SK-N-SH (cell line): ENCODE measurements at regions not wholly inside any gene's neighbourhood (a gene's known extent, or its start where the extent isn't known, plus 50 kb on each side); places are given as distances from the start of the nearest gene placed in this dataset.

Source experiments
- CTCF ChIA-PET: fragments of 300-600, 350-600 bp; formaldehyde crosslinking; extraction: SDS; loops from one replicate; lab custom pipeline; 2021; lab: Yijun Ruan, JAX
- POLR2A ChIA-PET: fragments of 350-600 bp; sonication (Branson Sonifier 250); formaldehyde crosslinking; extraction: SDS; loops from one replicate; lab custom pipeline; 2020; ENCODE audit warnings: antibody characterized with exemption, inconsistent platforms; lab: Yijun Ruan, JAX
- DNase-seq: peaks from one replicate; pipeline ENCODE4 v3.0.0; 2012
- H2AFZ ChIP-seq: fragments of 200-600 bp; sonication (generic); 2 replicates; pipeline ENCODE4 v1.8.1; 2016; ENCODE audit warnings: antibody characterized with exemption, mild to moderate bottlenecking, low read depth
- H3F3A ChIP-seq: fragments of 200-600 bp; sonication (generic); replicated peaks from 2 replicates; pipeline ENCODE3; 2016; ENCODE audit warnings: antibody characterized with exemption, mild to moderate bottlenecking; ENCODE audit not compliant: insufficient read depth
- H3K27ac ChIP-seq, 2 experiments: fragments of 200-500 bp in 1 of 2; fragments of 200-600 bp in 1 of 2; sonication (Bioruptor generic) in 1 of 2; sonication (generic), shearing (Covaris generic) in 1 of 2; 2 replicates each; pipeline versions ENCODE4 v1.5.1 to v1.6.1; 2014 to 2016; ENCODE audit warnings: low read depth in 2 of 2, inconsistent platforms in 1 of 2, low read length in 1 of 2, mild to moderate bottlenecking in 1 of 2, mixed read lengths in 1 of 2
- H3K27me3 ChIP-seq: fragments of 200-600 bp; sonication (generic), shearing (Covaris generic); 2 replicates; pipeline ENCODE4 v1.6.1; 2016; ENCODE audit warnings: mixed run types; ENCODE audit not compliant: insufficient read depth
- H3K36me3 ChIP-seq, 2 experiments: fragments of 200-500 bp in 1 of 2; fragments of 200-600 bp in 1 of 2; sonication (Bioruptor generic) in 1 of 2; sonication (generic) in 1 of 2; replicated peaks in 1 of 2; 2 replicates each; pipeline versions ENCODE3 to v1.5.1; 2014 to 2016; ENCODE audit warnings: low read length in 1 of 2, mild to moderate bottlenecking in 1 of 2; ENCODE audit not compliant: insufficient read depth in 2 of 2, control insufficient read depth in 1 of 2
- H3K4me1 ChIP-seq, 2 experiments: fragments of 200-500 bp in 1 of 2; fragments of 200-600 bp in 1 of 2; sonication (Bioruptor generic) in 1 of 2; sonication (generic), shearing (Covaris generic) in 1 of 2; 2 replicates each; pipeline versions ENCODE4 v1.5.1 to v1.6.1; 2014 to 2016; ENCODE audit warnings: low read depth in 1 of 2, low read length in 1 of 2, mixed run types in 1 of 2; ENCODE audit not compliant: insufficient read depth in 2 of 2, control insufficient read depth in 1 of 2
- H3K4me2 ChIP-seq: fragments of 200-600 bp; sonication (generic), shearing (Covaris generic); 2 replicates; pipeline ENCODE4 v1.6.1; 2017; ENCODE audit warnings: mixed run types
- H3K4me3 ChIP-seq, 2 experiments: fragments of 200-500 bp in 1 of 2; fragments of 200-600 bp in 1 of 2; sonication (Bioruptor generic) in 1 of 2; sonication (generic), shearing (Covaris generic) in 1 of 2; 2 replicates each; pipeline versions ENCODE4 v1.5.1 to v1.8.1; 2014 to 2016; ENCODE audit warnings: low read depth in 2 of 2, inconsistent platforms in 1 of 2, low read length in 1 of 2, mild to moderate bottlenecking in 1 of 2, mixed read lengths in 1 of 2, moderate library complexity in 1 of 2
- H3K79me2 ChIP-seq: fragments of 200-600 bp; sonication (generic); 2 replicates; pipeline ENCODE4 v1.8.1; 2017; ENCODE audit warnings: mild to moderate bottlenecking; ENCODE audit not compliant: insufficient read depth
- H3K9ac ChIP-seq: fragments of 200-600 bp; sonication (generic); 2 replicates; pipeline ENCODE4 v1.6.1; 2017; ENCODE audit warnings: mixed run types
- H3K9me2 ChIP-seq: fragments of 200-600 bp; sonication (generic); 2 replicates; pipeline ENCODE4 v1.6.1; 2017; ENCODE audit warnings: mixed run types
- H3K9me3 ChIP-seq: fragments of 200-600 bp; sonication (generic); 2 replicates; pipeline ENCODE4 v1.6.1; 2017; ENCODE audit warnings: mixed run types, mild to moderate bottlenecking, moderate library complexity
- H4K20me1 ChIP-seq: fragments of 200-600 bp; sonication (generic); 2 replicates; pipeline ENCODE4 v1.6.1; 2017; ENCODE audit warnings: mild to moderate bottlenecking, mixed run types; ENCODE audit not compliant: insufficient read depth
- CHD2 ChIP-seq: fragments of 150-350 bp; IDR thresholded peaks from 2 replicates; pipeline ENCODE4 v1.6.1; 2018; ENCODE audit warnings: low read length; ENCODE audit not compliant: partially characterized antibody
- ELF1 ChIP-seq: IDR thresholded peaks from 2 replicates; pipeline ENCODE4 v1.4.0; 2012
- EP300 ChIP-seq, 2 experiments: IDR thresholded peaks; 2 replicates each; pipeline versions ENCODE4 v1.4.0 to v1.6.1; 2012; ENCODE audit warnings: borderline replicate concordance in 1 of 2, low read depth in 1 of 2, low read length in 1 of 2
- FOSL2 ChIP-seq: IDR thresholded peaks from 2 replicates; pipeline ENCODE4 v1.4.0; 2012; ENCODE audit warnings: low read depth, mild to moderate bottlenecking, moderate library complexity, borderline replicate concordance
- FOXJ3 ChIP-seq: sonication (generic); formaldehyde crosslinking; IDR thresholded peaks from 2 replicates; pipeline ENCODE4 v1.5.1; 2020; ENCODE audit warnings: mild to moderate bottlenecking, missing genetic modification reagents
- FOXM1 ChIP-seq: IDR thresholded peaks from 2 replicates; pipeline ENCODE4 v1.4.0; 2012; ENCODE audit warnings: low read depth, mild to moderate bottlenecking
- PBX3 ChIP-seq: IDR thresholded peaks from 2 replicates; pipeline ENCODE4; 2012
- RAD21 ChIP-seq: IDR thresholded peaks from 2 replicates; pipeline ENCODE4 v1.6.1; 2012; ENCODE audit warnings: mild to moderate bottlenecking, low read length
- RCOR1 ChIP-seq: fragments of 150-350 bp; IDR thresholded peaks from 2 replicates; pipeline ENCODE4 v1.6.1; 2017; ENCODE audit warnings: antibody characterized with exemption, low read length
- REST ChIP-seq: IDR thresholded peaks from 2 replicates; pipeline ENCODE4 v1.6.1; 2012; ENCODE audit warnings: mild to moderate bottlenecking, low read depth, low read length, moderate library complexity
- TEAD4 ChIP-seq: IDR thresholded peaks from 2 replicates; pipeline ENCODE4 v1.4.0; 2012; ENCODE audit warnings: mild to moderate bottlenecking, borderline replicate concordance; ENCODE audit not compliant: insufficient read depth
- ZBTB33 ChIP-seq: IDR thresholded peaks from 2 replicates; pipeline ENCODE4 v1.4.0; 2012; ENCODE audit warnings: low read depth, borderline replicate concordance
- WGBS: methylation state at CpG from one replicate; pipeline ENCODE4 v1.1.6; 2017; ENCODE audit warnings: low lambda C conversion rate; 5-methylcytosine and 5-hydroxymethylcytosine counted together
- TF ChIP-seq, protein P1 (sequence below): fragments of 200-600 bp; sonication (generic); IDR thresholded peaks from 2 replicates; pipeline ENCODE4 v1.6.1; 2017; ENCODE audit warnings: antibody characterized with exemption, mild to moderate bottlenecking, moderate library complexity
- TF ChIP-seq, protein P2 (sequence below): fragments of 150-350 bp; IDR thresholded peaks from 2 replicates; pipeline ENCODE4 v1.6.1; 2016; ENCODE audit warnings: mild to moderate bottlenecking, low read depth, low read length
- TF ChIP-seq, protein P3 (sequence below): IDR thresholded peaks from 2 replicates; pipeline ENCODE4 v1.4.0; 2012; ENCODE audit warnings: low read depth
- TF ChIP-seq, protein P4 (sequence below): IDR thresholded peaks from 2 replicates; pipeline ENCODE4 v1.4.0; 2012; ENCODE audit warnings: low read depth, borderline replicate concordance

- ChIA-PET CTCF (no interaction called here), POLR2A (no interaction called here)
- Histone ChIP-seq H3K79me2 (no peaks in the 10 kb centered on the region), H3K27ac (no peak overlapping the region), H3K4me2 (no peak overlapping the region), H4K20me1 (no peaks in the 10 kb centered on the region), H3K9me3 (no peaks in the 10 kb centered on the region), H3K9me2 (no peaks in the 10 kb centered on the region), H3K36me3 (no peaks in the 10 kb centered on the region), H2AFZ (no peak overlapping the region), H3K27me3 (no peaks in the 10 kb centered on the region), H3K4me3 (no peak overlapping the region), H3K9ac (no peak overlapping the region), H3F3A (no peaks in the 10 kb centered on the region), H3K4me1 (no peaks in the 10 kb centered on the region; a peak in 1 of 4 replicates)
- no peak for DNase-seq
- WGBS: 4% methylated on average over 5 of the region's 5 CpGs
- no peak for TF ChIP-seq FOXM1
- TF ChIP-seq REST: no peak
- TF ChIP-seq, protein P1, sequence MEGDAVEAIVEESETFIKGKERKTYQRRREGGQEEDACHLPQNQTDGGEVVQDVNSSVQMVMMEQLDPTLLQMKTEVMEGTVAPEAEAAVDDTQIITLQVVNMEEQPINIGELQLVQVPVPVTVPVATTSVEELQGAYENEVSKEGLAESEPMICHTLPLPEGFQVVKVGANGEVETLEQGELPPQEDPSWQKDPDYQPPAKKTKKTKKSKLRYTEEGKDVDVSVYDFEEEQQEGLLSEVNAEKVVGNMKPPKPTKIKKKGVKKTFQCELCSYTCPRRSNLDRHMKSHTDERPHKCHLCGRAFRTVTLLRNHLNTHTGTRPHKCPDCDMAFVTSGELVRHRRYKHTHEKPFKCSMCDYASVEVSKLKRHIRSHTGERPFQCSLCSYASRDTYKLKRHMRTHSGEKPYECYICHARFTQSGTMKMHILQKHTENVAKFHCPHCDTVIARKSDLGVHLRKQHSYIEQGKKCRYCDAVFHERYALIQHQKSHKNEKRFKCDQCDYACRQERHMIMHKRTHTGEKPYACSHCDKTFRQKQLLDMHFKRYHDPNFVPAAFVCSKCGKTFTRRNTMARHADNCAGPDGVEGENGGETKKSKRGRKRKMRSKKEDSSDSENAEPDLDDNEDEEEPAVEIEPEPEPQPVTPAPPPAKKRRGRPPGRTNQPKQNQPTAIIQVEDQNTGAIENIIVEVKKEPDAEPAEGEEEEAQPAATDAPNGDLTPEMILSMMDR: no peak
- TF ChIP-seq FOXJ3 (CRISPR knock-in tag): no peak
- no peak for TF ChIP-seq TEAD4
- no peak for TF ChIP-seq RAD21
- TF ChIP-seq PBX3: no peak
- TF ChIP-seq, protein P2, sequence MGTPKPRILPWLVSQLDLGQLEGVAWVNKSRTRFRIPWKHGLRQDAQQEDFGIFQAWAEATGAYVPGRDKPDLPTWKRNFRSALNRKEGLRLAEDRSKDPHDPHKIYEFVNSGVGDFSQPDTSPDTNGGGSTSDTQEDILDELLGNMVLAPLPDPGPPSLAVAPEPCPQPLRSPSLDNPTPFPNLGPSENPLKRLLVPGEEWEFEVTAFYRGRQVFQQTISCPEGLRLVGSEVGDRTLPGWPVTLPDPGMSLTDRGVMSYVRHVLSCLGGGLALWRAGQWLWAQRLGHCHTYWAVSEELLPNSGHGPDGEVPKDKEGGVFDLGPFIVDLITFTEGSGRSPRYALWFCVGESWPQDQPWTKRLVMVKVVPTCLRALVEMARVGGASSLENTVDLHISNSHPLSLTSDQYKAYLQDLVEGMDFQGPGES: no peak
- no peak for TF ChIP-seq CHD2
- TF ChIP-seq ZBTB33: no peak
- TF ChIP-seq ELF1: no peak
- no peak for TF ChIP-seq FOSL2
- TF ChIP-seq, protein P3, sequence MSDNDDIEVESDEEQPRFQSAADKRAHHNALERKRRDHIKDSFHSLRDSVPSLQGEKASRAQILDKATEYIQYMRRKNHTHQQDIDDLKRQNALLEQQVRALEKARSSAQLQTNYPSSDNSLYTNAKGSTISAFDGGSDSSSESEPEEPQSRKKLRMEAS: no peak
- TF ChIP-seq EP300 (IDR thresholded peaks at IDR 0.05; ENCODE audit: borderline replicate concordance in 1 of 2, low read depth in 1 of 2, low read length in 1 of 2): no peak
- no peak for TF ChIP-seq RCOR1
- TF ChIP-seq, protein P4, sequence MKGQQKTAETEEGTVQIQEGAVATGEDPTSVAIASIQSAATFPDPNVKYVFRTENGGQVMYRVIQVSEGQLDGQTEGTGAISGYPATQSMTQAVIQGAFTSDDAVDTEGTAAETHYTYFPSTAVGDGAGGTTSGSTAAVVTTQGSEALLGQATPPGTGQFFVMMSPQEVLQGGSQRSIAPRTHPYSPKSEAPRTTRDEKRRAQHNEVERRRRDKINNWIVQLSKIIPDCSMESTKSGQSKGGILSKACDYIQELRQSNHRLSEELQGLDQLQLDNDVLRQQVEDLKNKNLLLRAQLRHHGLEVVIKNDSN: no peak
Measured at GRCh38 chr14:83974647-83975163, 1555.2 kb upstream of the FLRT2 start.
